NCI-H526 treated with DMSO at 0.1 percent for 48 hours (cell line): ENCODE measurements at regions not wholly inside any gene's neighbourhood (a gene's known extent, or its start where the extent isn't known, plus 50 kb on each side); places are given as distances from the start of the nearest gene placed in this dataset.

Experiments used
- DNase-seq: peaks from one replicate; lab custom pipeline; 2025; lab: John Stamatoyannopoulos, UW

DNA sequence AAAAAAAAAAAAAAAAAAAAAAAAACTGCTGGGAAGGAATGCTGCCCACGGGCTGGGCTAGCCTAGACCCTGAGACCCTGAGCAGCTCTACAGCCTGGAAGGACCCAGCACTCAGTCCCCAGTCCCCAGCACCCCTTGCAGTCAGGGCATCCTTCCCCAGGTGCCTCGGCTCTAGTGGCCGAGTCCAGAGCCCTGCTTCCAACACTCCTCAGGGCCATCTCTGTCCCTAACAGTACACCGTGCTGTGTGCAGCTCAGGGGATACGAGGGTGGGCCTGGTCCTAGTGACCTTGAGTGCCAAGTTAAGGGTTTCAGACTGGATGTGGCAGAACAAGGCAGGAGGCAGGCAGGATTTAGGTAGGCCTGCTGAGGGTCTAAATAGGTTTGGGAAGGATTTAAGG, 50.2 kb upstream of the LRP8 start:
- no peak for DNase-seq

DNA sequence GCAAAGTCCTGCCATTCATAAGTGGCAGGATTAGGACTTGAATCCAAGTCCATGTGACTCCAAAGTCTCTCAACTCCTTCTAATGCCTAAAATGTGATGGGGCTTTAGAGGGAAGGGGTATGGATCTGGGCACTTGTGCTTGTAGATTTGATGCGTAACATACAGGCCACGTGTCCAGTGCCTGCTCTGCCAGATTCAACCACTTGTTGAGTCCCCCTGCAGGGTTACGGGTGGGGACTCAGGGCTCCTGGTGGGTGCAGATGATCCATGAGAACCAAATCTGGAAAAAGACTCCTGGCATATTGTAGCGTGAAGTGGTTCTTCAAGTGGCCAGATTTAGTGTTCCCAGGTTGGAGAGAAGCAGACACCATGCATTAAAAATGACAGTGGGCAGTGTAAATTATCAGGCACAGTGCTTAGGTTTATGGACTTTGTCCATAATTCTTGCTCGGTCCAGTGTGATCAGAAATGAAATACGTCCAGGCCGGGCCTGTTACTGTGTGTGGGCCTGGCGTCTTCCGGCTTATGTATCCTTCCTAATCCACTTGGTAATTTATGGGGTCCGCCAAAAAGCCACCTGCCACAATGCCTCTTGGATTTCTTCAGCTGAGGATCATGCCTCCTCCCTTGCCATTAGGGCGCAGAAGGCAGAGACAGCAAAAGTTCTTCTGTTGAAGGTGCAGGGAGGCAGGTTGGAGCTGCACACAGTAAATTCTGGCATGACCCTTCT, 51.2 kb upstream of the LRP8 start:
- DNase-seq = no peak

DNA sequence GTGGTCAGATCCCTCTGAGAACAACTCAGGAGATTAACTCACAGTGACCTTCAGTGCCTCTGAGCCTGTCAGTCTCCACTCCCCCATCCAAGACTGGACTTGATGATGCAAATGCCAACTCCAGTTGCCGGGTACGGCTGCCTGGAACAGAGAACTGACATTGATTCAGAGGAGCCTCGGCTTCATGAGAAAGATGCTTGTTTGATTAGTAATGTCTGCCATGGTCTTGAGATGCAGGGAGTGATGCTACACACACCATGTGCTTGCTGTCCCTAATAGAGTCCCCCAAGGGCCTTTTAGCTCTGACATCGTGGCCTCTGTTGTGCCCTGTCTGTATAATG, 51.8 kb upstream of the LRP8 start:
- no peak for DNase-seq

DNA sequence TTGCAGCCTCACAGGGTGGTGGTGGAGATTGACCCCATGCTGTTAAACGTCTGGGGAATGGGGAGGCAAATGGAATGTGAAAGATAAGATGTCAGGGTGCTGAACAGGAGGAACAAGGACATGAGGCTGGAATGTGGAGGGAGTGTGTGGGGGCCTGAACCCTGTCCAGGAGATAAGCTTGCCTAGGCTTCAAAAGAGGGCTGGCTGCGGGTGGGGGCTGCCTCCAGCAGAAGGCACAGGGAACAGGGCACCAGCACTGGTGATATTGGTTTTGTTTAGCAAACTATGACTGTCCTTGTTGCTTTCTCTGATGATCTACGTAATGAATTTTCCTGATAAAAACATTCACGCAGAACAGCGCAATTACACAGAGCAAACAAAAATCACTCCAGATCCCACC, 52.4 kb upstream of the LRP8 start:
- no peak for DNase-seq

DNA sequence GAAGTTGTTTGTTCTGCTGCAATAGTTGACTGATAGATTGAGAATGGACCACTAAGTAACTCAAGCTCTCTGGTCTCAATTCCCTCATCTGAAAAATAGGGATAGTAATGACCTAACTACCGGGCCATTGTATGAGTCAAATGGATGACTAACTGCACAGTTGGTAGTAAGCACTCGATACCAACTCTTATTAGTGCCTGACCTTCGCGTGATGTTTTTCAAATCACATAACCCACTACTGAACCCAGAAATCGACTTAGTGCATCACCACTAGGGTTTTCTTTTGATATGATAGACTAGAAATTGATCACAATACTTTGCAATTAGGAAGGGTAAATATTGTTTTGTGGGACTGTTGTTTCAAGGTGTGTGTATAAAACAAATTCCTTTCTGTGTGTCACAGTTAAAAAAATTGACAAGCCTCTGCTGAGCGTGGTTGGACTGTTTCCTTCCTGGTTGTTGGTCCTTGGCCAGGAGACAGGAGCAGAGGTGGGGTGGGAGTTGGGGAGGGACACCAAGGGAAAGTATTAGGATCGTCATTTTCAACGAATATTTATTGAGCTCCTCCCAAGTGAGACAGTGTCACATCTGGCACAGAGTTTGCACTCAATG, 54.0 kb upstream of the LRP8 start:
- no peak for DNase-seq

DNA sequence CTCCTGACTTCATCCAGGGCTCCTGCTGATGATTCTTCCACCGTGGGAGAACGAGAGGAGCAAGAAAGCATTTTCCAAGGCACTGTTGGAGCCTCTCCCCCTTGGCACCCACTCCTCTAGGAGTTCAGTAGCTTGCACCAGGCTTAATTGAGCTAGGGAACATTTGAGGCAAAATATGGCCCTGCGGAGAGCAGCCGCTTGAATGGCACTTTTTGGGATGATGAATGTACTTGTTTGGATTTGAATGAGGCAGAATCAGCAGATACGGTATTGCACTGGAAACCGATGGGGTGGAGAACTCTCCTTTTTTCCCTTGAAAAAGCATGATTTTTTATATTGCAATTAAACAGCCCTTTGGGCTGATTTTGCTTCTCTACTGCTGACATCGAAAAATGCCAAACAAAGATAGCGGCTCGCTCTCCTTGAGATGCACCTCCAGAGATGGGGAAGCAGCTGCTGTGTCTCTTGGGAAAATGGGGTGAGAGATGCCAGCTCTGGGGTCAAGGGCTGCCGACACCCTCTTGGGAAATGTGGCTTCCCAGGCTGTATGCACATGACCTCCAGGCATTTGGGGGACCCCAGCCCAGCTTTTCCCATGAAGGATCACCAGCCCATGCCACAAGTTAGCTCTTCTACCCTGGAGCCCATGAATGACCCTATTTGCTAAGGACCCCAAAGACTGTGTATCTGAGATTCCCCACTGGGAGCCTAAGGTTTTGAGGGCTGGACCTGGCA, 55.4 kb upstream of the LRP8 start:
- no peak for DNase-seq

DNA sequence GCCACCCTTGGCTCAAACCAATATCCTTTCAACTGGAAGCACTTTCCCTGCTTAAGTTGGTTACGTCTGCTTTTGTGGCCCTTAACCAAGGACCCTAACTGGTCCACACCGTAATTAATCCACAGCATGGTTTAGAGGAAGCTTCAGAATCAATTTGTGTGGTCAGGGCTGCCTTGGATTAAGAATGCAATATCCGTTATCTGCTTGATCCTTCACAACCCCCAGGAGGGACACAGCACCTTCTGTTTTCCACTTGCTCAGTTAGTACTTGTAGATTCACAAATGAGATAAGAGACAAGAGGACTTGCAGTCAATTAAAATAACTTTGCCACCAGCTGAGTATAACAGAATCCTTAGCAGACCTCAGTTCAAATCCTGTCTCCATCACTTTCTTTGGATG, 56.9 kb upstream of the LRP8 start:
- no peak for DNase-seq

DNA sequence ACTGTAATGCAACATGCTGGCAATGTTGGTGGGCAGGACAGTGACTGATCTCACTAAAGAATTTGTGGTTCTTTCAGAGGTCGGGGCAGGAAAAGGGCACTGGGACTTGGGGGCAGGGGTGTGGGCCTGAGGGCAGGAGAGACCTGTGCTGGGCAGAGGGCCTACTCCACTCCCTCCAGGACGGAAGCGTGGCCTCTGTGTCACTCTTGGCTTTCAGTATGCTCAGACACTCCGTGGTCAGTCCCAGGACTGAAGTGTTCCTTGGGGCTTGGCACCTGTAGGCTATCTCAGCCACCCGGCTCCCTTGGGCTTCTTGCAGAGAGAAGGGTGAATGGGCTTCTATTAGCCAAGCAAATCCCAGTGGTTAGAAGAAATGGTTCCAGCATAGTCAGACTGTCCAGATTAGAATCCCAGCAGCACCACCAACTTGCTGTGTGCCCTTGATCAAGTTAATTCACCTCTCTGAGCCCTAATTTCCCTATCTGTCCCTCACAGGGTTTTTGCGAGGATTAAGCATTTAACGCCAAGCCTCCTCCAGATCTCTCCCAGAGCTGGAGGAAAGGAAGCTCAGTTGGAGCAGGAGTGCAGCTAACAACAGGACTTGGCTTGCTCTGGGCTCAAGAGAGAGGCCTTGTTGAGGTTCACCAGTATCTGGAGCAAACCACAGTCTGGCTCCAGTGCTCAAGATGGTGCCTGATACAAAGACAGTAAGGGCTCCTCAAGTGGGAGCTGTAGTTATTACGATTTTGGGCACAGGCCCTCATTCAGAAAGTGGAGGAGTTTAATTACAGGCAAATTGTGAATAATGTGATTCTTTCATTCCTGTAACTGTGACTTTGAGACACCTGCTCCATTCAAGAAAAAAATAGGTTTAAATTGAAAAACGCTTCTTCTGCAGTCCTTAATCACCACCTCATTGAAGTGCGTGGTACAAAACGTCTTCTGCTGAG, 57.7 kb upstream of the LRP8 start:
- no peak for DNase-seq

DNA sequence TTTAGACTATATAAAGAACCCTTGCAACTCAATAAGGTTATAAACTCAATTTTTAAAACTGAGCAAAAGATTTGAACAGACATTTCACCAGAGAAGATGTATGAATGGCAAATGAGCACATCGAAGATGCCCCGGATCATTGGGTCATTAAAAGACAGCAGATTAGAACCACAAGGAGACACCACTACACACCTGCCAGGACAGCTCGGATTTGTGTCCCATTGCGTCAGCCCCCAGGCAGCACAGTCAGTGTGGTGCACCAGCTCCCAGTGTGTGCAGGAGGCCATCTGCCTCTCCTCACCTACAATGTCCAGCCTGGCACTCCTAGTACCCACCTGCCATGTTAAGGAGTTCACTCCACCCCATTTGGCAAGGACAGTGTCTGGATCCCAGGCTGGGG, 61.1 kb upstream of the LRP8 start:
- DNase-seq = no peak

DNA sequence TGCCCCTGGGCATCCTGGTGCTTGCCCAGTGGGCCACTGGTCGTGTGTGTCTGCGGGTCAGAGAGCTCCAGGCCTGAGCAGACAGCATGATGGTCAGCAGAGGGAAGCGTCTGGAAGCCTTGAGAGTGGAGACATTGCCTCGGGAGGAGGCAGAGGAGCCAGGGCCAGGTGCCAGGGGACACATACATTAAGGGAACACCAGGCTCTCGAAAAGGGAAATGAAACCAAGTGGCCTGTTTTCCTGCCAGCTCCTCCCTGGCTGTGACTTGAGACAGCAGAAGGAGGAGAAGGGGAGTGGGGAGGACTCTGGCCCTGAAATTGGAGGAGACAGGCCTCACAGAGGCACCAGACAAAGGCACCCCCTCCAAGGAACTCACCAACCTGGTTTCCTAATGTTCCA, 62.4 kb upstream of the LRP8 start:
- no peak for DNase-seq

DNA sequence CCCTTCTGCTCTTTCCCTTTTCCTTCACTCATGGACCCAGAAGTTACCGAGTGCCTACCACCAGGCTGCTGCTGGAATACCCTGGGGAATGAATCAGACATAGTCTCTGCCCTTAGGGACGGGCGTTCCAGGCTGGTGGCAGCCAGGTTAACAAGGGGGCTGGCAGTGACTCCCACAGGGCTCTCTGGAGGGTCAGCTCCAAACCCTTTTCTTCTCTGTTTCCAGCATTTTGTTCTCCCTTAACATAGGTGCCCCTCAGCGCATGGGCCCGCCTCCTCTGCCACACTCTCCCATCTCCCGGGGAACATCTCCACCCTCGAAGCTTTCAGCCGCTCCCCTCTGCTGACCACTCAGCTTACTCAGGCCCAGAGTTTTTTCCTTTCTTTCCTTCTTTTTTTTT, 62.9 kb upstream of the LRP8 start:
- DNase-seq = no peak

DNA sequence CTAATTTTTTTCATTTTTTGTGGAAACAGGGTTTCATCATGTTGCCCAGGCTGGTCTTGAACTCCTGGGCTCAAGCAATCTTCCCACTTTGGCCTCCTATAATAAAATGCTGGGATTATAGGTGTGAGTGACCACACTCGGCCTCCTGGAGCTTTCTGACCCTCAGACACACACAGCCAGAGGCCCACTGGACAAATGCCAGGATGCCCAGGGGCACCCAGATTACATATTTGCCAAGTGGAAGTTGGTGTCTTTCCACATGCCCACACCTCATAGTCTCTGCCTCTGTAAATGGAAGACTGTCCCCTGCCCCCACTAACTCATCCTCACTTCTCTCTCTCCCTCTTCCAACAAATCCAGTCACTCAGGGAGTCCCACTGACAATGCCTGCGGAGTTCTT, 63.4 kb upstream of the LRP8 start:
- DNase-seq = no peak

DNA sequence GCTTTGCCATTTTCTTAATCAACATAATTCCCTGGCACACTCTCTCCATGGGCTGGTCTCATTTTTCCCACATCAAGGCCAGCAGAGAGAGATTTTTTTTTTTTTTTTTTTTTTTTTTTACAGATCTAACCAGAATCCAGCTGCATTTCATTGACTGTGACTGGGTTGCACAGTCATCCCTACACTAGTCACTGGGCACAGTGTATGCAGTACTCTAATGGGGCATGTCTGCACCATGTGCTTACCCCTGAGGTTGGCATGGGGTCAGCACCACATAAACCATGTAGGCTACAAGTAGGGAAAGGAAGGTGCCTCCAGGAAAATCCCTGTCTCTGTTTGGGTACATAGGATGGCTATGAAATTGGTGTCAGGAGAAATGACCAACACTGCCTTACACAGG, 64.1 kb upstream of the LRP8 start:
- DNase-seq = no peak

DNA sequence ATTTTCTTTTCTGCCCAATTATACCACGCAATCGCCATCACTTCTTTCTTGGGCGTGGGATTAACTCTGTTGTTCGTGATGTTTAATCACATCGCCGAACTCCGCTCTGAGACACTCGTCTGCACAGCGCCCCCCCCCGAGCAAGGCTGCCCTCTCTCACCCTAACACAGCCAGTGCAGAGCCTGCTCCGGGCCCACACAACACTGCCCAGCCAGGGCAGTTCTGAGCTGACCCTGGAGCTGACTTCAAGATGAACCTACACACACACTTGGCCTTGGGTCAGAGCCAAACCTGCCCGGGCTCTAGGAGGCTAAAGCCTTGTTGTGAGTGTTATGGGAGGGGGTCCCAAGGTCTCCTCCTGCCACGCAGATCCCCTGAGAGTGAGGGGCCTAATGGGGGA, 64.6 kb upstream of the LRP8 start:
- no peak for DNase-seq

DNA sequence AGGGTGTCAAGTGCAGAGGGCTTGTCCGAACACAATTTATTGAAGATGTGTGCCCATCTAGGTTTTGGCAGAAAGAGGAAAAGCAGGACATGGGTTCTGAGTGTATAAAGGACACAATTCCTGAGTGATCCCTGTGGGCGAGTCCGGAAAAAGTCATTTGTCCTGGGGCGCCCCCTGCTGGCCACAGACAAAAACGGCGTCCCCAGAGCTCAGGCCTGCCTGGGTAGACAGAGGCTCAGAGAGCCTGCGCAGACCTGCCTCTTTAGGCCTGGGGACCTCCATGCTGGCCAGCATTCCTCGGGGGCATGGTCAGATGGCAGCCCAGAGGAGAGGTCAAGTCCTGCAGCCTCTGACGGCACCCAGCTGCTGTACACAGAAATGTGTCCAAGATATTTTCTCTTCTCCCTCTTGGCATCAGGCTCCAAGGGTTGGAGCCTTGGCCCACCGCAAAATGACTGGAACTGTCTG, 65.5 kb upstream of the LRP8 start:
- peak; percentile 46 for DNase-seq

DNA sequence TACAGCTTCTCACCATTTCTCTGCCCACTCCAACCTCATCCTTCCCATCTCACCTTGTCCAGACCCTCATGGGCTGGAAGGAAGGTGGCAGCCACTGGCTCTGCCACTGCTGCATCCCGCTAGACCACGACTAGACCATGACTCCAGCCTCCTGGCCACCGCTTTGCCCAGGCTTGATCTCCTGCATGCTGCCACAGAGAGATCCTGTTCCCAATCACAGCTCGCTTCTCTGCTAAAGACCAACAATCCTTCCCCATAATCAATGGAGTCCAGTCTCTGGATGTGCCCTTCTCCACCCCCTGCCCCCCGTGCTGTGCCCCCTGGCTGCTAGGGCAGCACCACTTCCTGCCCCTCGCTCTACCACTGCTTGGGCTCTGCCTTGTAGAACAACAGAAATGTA, 64.9 kb upstream of the DMRTB1 start:
- no peak for DNase-seq

DNA sequence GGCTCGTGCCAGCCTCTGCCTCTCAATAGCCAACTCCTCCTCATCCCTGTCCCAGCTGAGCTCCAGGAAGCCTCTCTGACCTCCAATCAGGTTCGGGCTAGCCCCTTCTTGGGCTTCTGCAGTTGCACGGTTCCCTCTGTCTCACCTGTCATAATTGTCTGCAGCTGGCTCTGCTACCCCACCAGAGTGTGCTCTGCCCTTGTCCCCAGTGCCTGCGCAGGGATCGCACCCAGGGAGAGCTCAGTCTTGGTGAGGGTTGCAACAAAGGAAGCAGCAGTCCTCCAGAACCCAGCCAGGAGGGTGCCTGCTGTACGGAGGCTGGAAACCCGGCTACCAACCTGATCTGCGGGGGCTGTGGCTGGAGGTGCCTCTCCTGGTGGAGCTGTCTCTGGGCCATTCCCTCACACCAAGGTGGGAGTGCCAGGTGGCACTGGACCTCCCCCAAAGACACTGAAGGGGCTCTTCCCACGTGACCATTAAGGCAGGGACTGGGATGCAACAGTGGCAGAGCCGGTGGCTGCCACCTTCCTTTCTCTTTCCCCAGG, 63.5 kb upstream of the DMRTB1 start:
- DNase-seq = no peak

DNA sequence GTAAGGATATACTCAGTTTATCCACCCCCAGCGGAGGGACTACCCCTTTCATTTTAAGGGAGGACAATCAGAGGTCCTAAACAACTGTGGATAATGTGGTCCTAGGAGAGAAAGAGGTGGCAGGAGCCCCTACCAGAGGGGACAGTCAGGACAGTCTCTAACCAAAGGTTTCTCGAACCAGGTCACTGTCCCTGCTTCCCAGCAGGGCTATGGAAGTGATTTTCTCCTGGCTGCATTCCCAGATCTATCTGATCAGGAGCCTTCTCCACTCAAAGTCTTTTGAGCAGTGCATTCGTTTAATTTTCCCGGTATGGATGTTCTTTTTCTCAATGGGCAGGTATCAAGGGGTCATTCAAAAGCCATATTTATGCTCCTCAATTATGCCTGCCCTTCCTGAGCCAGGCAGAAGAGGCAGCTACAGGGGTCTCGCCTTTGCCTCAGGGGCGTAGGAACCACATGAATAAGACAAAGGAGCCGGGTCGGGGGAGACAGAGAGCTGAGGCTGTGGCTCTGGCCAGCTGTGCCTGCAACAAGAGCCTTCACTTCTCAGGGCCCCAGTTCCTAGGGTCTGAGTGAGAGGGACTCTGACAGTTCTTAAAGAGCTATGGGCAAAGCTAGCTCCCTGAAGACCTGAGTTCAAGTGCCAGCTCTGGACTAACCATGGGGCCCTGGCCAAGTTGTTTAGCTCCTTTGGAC, 62.5 kb upstream of the DMRTB1 start:
- no peak for DNase-seq

DNA sequence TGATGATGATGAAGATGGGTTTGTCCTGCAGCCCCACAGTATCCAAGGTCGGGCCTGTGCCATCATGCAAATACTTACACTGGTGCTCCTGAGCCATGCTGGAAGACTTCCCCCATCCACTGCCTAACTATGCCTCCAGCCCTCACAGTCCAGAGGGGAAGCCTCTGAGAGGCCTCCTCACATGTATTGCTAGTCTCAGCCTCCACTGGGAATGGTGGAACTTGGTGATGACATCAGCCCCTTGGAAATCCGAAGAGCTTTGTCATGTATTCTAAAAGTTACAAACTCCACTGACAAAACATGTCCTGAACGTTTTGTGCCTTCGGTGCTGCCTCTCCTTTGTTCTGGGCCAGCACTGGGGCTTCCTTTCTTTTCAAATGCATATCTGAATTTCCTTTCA, 61.1 kb upstream of the DMRTB1 start:
- no peak for DNase-seq

DNA sequence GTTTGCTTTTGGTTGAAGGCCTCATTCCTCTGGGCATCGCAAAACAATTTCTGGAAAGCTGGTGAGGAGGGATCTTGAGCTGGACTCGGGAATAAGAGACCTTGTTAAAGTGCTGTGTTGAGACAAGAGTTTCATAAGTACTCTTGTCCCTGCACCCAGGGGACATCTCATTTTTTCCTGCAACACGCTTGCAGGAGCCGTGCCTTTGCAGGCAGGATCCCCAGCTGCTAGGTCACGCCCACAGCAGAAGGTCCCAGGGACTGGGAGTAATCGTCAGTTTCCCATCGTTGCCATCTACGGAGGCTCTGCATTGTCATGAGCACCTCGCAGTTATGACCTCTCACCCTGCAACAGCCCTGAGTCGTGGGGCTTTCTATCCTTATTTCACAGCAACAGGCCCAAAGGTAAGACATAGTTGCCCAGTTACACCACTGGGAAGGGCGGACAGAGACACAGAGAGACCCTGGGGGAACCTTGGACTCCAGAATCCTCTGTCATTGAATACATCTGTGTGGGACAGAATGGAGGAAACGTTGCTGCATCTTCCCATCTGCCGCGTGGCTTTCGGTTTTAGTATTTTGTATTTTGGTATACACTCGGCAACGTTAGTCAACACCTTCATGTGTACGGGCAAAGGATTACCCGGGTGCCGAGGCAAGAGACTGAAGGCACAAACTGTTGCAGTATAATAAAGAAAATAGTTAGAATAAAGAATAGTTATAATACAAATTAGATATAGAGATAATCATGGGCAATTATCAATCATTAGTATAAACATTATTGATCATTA, 60.4 kb upstream of the DMRTB1 start:
- DNase-seq = no peak
